ENCODE measurements at regions not wholly inside any gene's neighbourhood (a gene's known extent, or its start where the extent isn't known, plus 50 kb on each side); places are given as distances from the start of the nearest gene placed in this dataset.

GRCh38 chr1:104468282-104468681 is 718.6 kb downstream of the AMY1C start:
- H2BK12ac ChIP-seq (ENCODE audit: low read length) = no peak overlapping the region
- H3K4ac ChIP-seq (ENCODE audit: low read depth, low read length) = no peak overlapping the region
- no peak overlapping the region for H3K18ac ChIP-seq (ENCODE audit: low read length)
- H3K9me3 ChIP-seq (ENCODE audit: insufficient read depth, low read depth, low read length) = peaks cover 4% of the 10 kb centered on the region
- H4K8ac ChIP-seq (ENCODE audit: low read depth, low read length) = no peak overlapping the region
- no peaks in the 10 kb centered on the region for H3K79me1 ChIP-seq (ENCODE audit: low read length)
- H2BK120ac ChIP-seq (ENCODE audit: insufficient read depth, low read length, poor library complexity) = no peak overlapping the region
- no peak overlapping the region for H3K14ac ChIP-seq (ENCODE audit: low read length)
- no peak overlapping the region for H2AK5ac ChIP-seq (ENCODE audit: low read length)
- no peak overlapping the region for H2BK5ac ChIP-seq (ENCODE audit: low read depth, low read length, poor library complexity)
- H3K4me3 ChIP-seq (ENCODE audit: low read depth, low read length) = no peak overlapping the region
- no peak for DNase-seq
- no CpG with 5 or more reads among the region's 4 CpGs for WGBS (ENCODE audit: extremely low coverage, insufficient coverage, insufficient read length)
- H3K9ac ChIP-seq (ENCODE audit: low read length) = no peak overlapping the region
- H3K36me3 ChIP-seq (ENCODE audit: control insufficient read depth in 1 of 2, insufficient read depth in 2 of 2, low read length in 2 of 2) = peaks cover 0 to 3% of the 10 kb centered on the region in 2 experiments
- H3K23ac ChIP-seq (ENCODE audit: low read length) = no peak overlapping the region
- no peak overlapping the region for H3K4me2 ChIP-seq (ENCODE audit: low read length)
- H3K27me3 ChIP-seq (ENCODE audit: insufficient read depth, low read length) = no peaks in the 10 kb centered on the region
- no peaks in the 10 kb centered on the region for H3K79me2 ChIP-seq (ENCODE audit: control insufficient read depth, insufficient read depth, low read length, poor library complexity)
- no peak overlapping the region for H4K12ac ChIP-seq (ENCODE audit: low read depth, low read length)
- no peak overlapping the region for H3K27ac ChIP-seq (ENCODE audit: low read depth, low read length)
- no peak overlapping the region for H2AFZ ChIP-seq (ENCODE audit: insufficient read depth, low read length, poor library complexity)
- H3K4me1 ChIP-seq (ENCODE audit: control insufficient read depth in 1 of 2, insufficient read depth in 2 of 2, low read length in 2 of 2) = no peaks in the 10 kb centered on the region
- H4K91ac ChIP-seq (ENCODE audit: low read depth, low read length) = no peak overlapping the region

GRCh38 chr1:104476126-104476525 is 726.4 kb downstream of the AMY1C start:
- H2BK5ac ChIP-seq (ENCODE audit: low read depth, low read length, poor library complexity) = no peak overlapping the region
- no peak overlapping the region for H2BK12ac ChIP-seq (ENCODE audit: low read length)
- no peak overlapping the region for H2AK5ac ChIP-seq (ENCODE audit: low read length)
- H3K9ac ChIP-seq (ENCODE audit: low read length) = no peak overlapping the region
- H3K23ac ChIP-seq (ENCODE audit: low read length) = no peak overlapping the region
- no peak overlapping the region for H4K8ac ChIP-seq (ENCODE audit: low read depth, low read length)
- WGBS (ENCODE audit: extremely low coverage, insufficient coverage, insufficient read length) = no CpG with 5 or more reads among the region's 2 CpGs
- no peaks in the 10 kb centered on the region for H3K9me3 ChIP-seq (ENCODE audit: insufficient read depth, low read depth, low read length)
- no peak overlapping the region for H3K4me3 ChIP-seq (ENCODE audit: low read depth, low read length)
- no peaks in the 10 kb centered on the region for H3K79me1 ChIP-seq (ENCODE audit: low read length)
- no peaks in the 10 kb centered on the region for H3K36me3 ChIP-seq (ENCODE audit: control insufficient read depth in 1 of 2, insufficient read depth in 2 of 2, low read length in 2 of 2)
- H3K4me2 ChIP-seq (ENCODE audit: low read length) = no peak overlapping the region
- no peak overlapping the region for H3K4ac ChIP-seq (ENCODE audit: low read depth, low read length)
- H3K4me1 ChIP-seq (ENCODE audit: control insufficient read depth in 1 of 2, insufficient read depth in 2 of 2, low read length in 2 of 2) = no peaks in the 10 kb centered on the region
- H4K12ac ChIP-seq (ENCODE audit: low read depth, low read length) = no peak overlapping the region
- no peak overlapping the region for H2AFZ ChIP-seq (ENCODE audit: insufficient read depth, low read length, poor library complexity)
- no peak overlapping the region for H4K91ac ChIP-seq (ENCODE audit: low read depth, low read length)
- H3K27ac ChIP-seq (ENCODE audit: low read depth, low read length) = no peak overlapping the region
- H3K79me2 ChIP-seq (ENCODE audit: control insufficient read depth, insufficient read depth, low read length, poor library complexity) = no peaks in the 10 kb centered on the region
- H3K27me3 ChIP-seq (ENCODE audit: insufficient read depth, low read length) = no peaks in the 10 kb centered on the region
- no peak overlapping the region for H3K18ac ChIP-seq (ENCODE audit: low read length)
- H3K14ac ChIP-seq (ENCODE audit: low read length) = no peak overlapping the region
- DNase-seq = no peak
- H2BK120ac ChIP-seq (ENCODE audit: insufficient read depth, low read length, poor library complexity) = no peak overlapping the region

GRCh38 chr1:104488296-104489015 is 738.8 kb downstream of the AMY1C start:
- no peaks in the 10 kb centered on the region for H3K79me1 ChIP-seq (ENCODE audit: low read length)
- no peak overlapping the region for H2BK5ac ChIP-seq (ENCODE audit: low read depth, low read length, poor library complexity)
- H2AK5ac ChIP-seq (ENCODE audit: low read length) = no peak overlapping the region
- no peak overlapping the region for H3K4me2 ChIP-seq (ENCODE audit: low read length)
- H3K27ac ChIP-seq (ENCODE audit: low read depth, low read length) = no peak overlapping the region
- H3K9me3 ChIP-seq (ENCODE audit: insufficient read depth, low read depth, low read length) = no peaks in the 10 kb centered on the region
- H2BK120ac ChIP-seq (ENCODE audit: insufficient read depth, low read length, poor library complexity) = no peak overlapping the region
- no peak overlapping the region for H3K14ac ChIP-seq (ENCODE audit: low read length)
- H3K4me3 ChIP-seq (ENCODE audit: low read depth, low read length) = no peak overlapping the region
- no peak overlapping the region for H3K18ac ChIP-seq (ENCODE audit: low read length)
- no peak overlapping the region for H3K23ac ChIP-seq (ENCODE audit: low read length)
- no peaks in the 10 kb centered on the region for H3K4me1 ChIP-seq (ENCODE audit: control insufficient read depth in 1 of 2, insufficient read depth in 2 of 2, low read length in 2 of 2)
- H4K8ac ChIP-seq (ENCODE audit: low read depth, low read length) = no peak overlapping the region
- H3K79me2 ChIP-seq (ENCODE audit: control insufficient read depth, insufficient read depth, low read length, poor library complexity) = no peaks in the 10 kb centered on the region
- no peaks in the 10 kb centered on the region for H3K36me3 ChIP-seq (ENCODE audit: control insufficient read depth in 1 of 2, insufficient read depth in 2 of 2, low read length in 2 of 2)
- no peaks in the 10 kb centered on the region for H3K27me3 ChIP-seq (ENCODE audit: insufficient read depth, low read length)
- no peak overlapping the region for H4K12ac ChIP-seq (ENCODE audit: low read depth, low read length)
- no peak for DNase-seq
- no peak overlapping the region for H4K91ac ChIP-seq (ENCODE audit: low read depth, low read length)
- no peak overlapping the region for H3K9ac ChIP-seq (ENCODE audit: low read length)
- no peak overlapping the region for H3K4ac ChIP-seq (ENCODE audit: low read depth, low read length)
- no CpG with 5 or more reads among the region's 4 CpGs for WGBS (ENCODE audit: extremely low coverage, insufficient coverage, insufficient read length)
- no peak overlapping the region for H2BK12ac ChIP-seq (ENCODE audit: low read length)
- no peak overlapping the region for H2AFZ ChIP-seq (ENCODE audit: insufficient read depth, low read length, poor library complexity)

- no peak overlapping the region for H4K91ac ChIP-seq (ENCODE audit: low read depth, low read length)
- no peak overlapping the region for H2AK5ac ChIP-seq (ENCODE audit: low read length)
- H3K18ac ChIP-seq (ENCODE audit: low read length) = no peak overlapping the region
- H3K4me1 ChIP-seq (ENCODE audit: control insufficient read depth in 1 of 2, insufficient read depth in 2 of 2, low read length in 2 of 2) = no peaks in the 10 kb centered on the region
- H4K12ac ChIP-seq (ENCODE audit: low read depth, low read length) = no peak overlapping the region
- H2BK5ac ChIP-seq (ENCODE audit: low read depth, low read length, poor library complexity) = no peak overlapping the region
- no peak overlapping the region for H3K4ac ChIP-seq (ENCODE audit: low read depth, low read length)
- no peak overlapping the region for H3K27ac ChIP-seq (ENCODE audit: low read depth, low read length)
- no peak overlapping the region for H3K14ac ChIP-seq (ENCODE audit: low read length)
- no peak overlapping the region for H3K4me3 ChIP-seq (ENCODE audit: low read depth, low read length)
- H3K9ac ChIP-seq (ENCODE audit: low read length) = no peak overlapping the region
- no peak overlapping the region for H4K8ac ChIP-seq (ENCODE audit: low read depth, low read length)
- no peak overlapping the region for H2AFZ ChIP-seq (ENCODE audit: insufficient read depth, low read length, poor library complexity)
- H3K79me1 ChIP-seq (ENCODE audit: low read length) = no peaks in the 10 kb centered on the region
- no peaks in the 10 kb centered on the region for H3K9me3 ChIP-seq (ENCODE audit: insufficient read depth, low read depth, low read length)
- no peak overlapping the region for H3K23ac ChIP-seq (ENCODE audit: low read length)
- no peak overlapping the region for H3K4me2 ChIP-seq (ENCODE audit: low read length)
- no peak overlapping the region for H2BK12ac ChIP-seq (ENCODE audit: low read length)
- H2BK120ac ChIP-seq (ENCODE audit: insufficient read depth, low read length, poor library complexity) = no peak overlapping the region
- H3K27me3 ChIP-seq (ENCODE audit: insufficient read depth, low read length) = no peaks in the 10 kb centered on the region
- no CpG with 5 or more reads among the region's 2 CpGs for WGBS (ENCODE audit: extremely low coverage, insufficient coverage, insufficient read length)
- H3K79me2 ChIP-seq (ENCODE audit: control insufficient read depth, insufficient read depth, low read length, poor library complexity) = no peaks in the 10 kb centered on the region
- H3K36me3 ChIP-seq (ENCODE audit: control insufficient read depth in 1 of 2, insufficient read depth in 2 of 2, low read length in 2 of 2) = no peaks in the 10 kb centered on the region
- no peak for DNase-seq
Measured at GRCh38 chr1:104526158-104526795, 776.6 kb downstream of the AMY1C start.

Data from trophoblast cell (in vitro differentiated cells and primary cell).